ENCODE measurements at regions not wholly inside any gene's neighbourhood (a gene's known extent, or its start where the extent isn't known, plus 50 kb on each side); places are given as distances from the start of the nearest gene placed in this dataset.

DNA sequence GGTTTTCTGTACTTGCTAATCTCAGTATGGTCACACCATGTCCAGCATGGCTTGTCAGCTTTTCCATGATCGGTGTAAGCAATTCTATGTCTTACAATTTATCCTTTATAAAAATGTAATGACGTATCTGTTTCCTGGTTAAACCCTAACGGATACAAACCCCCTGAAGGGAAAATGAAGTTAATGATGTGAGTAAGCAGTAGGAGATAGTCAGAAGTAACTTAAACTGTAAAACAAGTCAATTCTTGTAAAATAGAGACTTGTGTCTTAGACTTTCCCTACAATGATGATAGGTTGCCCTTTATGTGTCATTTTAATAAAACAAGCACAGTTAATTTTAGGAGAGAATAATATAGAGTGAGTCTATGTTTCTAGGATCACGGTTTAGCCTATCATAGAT is 1365.9 kb upstream of the SLC39A10 start:
- TF ChIP-seq, protein P1, sequence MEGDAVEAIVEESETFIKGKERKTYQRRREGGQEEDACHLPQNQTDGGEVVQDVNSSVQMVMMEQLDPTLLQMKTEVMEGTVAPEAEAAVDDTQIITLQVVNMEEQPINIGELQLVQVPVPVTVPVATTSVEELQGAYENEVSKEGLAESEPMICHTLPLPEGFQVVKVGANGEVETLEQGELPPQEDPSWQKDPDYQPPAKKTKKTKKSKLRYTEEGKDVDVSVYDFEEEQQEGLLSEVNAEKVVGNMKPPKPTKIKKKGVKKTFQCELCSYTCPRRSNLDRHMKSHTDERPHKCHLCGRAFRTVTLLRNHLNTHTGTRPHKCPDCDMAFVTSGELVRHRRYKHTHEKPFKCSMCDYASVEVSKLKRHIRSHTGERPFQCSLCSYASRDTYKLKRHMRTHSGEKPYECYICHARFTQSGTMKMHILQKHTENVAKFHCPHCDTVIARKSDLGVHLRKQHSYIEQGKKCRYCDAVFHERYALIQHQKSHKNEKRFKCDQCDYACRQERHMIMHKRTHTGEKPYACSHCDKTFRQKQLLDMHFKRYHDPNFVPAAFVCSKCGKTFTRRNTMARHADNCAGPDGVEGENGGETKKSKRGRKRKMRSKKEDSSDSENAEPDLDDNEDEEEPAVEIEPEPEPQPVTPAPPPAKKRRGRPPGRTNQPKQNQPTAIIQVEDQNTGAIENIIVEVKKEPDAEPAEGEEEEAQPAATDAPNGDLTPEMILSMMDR (IDR thresholded peaks at IDR 0.05): no peak
- no peak for TF ChIP-seq ZFX (IDR thresholded peaks at IDR 0.05; ENCODE audit: borderline replicate concordance)

All from 22Rv1 (cell line).